ENCODE measurements at regions not wholly inside any gene's neighbourhood (a gene's known extent, or its start where the extent isn't known, plus 50 kb on each side); places are given as distances from the start of the nearest gene placed in this dataset.

- 47% methylated on average over 2 of the region's 2 CpGs for whole genome bisulfite sequencing (ENCODE audit: insufficient coverage, low coverage, low lambda C conversion rate, missing lambda C conversion rate)
- no peaks in the 10 kb centered on the region for H3K27me3 ChIP-seq
- H3K9me3 ChIP-seq: no peaks in the 10 kb centered on the region
- no peak overlapping the region for H3K27ac ChIP-seq
- H3K4me1 ChIP-seq: no peaks in the 10 kb centered on the region
- no peaks in the 10 kb centered on the region for H3K36me3 ChIP-seq
- H3K4me3 ChIP-seq: no peak overlapping the region
- intact Hi-C loops (cut with DNase I): no loop called here
- no peak for TF ChIP-seq POLR2A (IDR thresholded peaks at IDR 0.05)
- TF ChIP-seq CTCF (IDR thresholded peaks at IDR 0.05): no peak
- DNase-seq (no peak), ATAC-seq (no peak)
Measured at GRCh38 chr2:52882974-52883373, 884.6 kb upstream of the CHAC2 start.

GRCh38 chr2:52881606-52882005, 886.0 kb upstream of the CHAC2 start:
- H3K27me3 ChIP-seq: no peaks in the 10 kb centered on the region
- ATAC-seq (peak in 1 of 4 donors; percentile 28), DNase-seq (no peak)
- no peak overlapping the region for H3K27ac ChIP-seq
- H3K4me3 ChIP-seq: no peak overlapping the region
- WGBS (ENCODE audit: insufficient coverage, low coverage, low lambda C conversion rate, missing lambda C conversion rate): 27% methylated on average over 1 of the region's 1 CpG
- H3K36me3 ChIP-seq: no peaks in the 10 kb centered on the region
- H3K4me1 ChIP-seq: no peaks in the 10 kb centered on the region
- intact Hi-C loops (cut with DNase I): no loop called here
- H3K9me3 ChIP-seq: no peaks in the 10 kb centered on the region
- TF ChIP-seq CTCF (IDR thresholded peaks at IDR 0.05): no peak
- TF ChIP-seq POLR2A (IDR thresholded peaks at IDR 0.05): no peak

DNA sequence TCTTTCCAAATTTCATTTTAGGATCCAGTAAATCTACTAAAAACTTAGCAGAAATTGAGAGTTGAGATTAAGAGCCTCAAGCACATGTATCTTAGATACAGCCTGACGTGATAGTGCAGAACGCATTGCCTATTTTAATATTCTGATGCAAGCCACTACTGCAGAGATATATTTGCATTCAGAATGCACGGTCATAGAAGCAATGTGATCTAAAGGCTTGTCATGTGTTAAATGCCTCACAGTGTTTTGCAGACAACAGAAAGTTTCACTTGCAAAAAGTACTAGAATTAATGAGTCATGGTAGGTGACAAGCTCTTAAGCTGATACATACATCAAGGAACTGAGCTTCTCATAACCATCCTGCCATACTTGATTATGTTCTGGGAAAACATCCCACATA, 886.7 kb upstream of the CHAC2 start:
- no peak for DNase-seq
- no peaks in the 10 kb centered on the region for H3K9me3 ChIP-seq
- 56% methylated on average over 2 of the region's 3 CpGs for WGBS (ENCODE audit: insufficient coverage, low coverage, low lambda C conversion rate, missing lambda C conversion rate)
- intact Hi-C loops (cut with DNase I): no loop called here
- TF ChIP-seq POLR2A (IDR thresholded peaks at IDR 0.05): no peak
- no peak for TF ChIP-seq CTCF (IDR thresholded peaks at IDR 0.05)
- no peak overlapping the region for H3K27ac ChIP-seq
- H3K4me1 ChIP-seq: no peaks in the 10 kb centered on the region
- no peak overlapping the region for H3K4me3 ChIP-seq
- no peaks in the 10 kb centered on the region for H3K27me3 ChIP-seq
- ATAC-seq: no peak
- H3K36me3 ChIP-seq: no peaks in the 10 kb centered on the region

- Histone ChIP-seq H3K9me3 (no peaks in the 10 kb centered on the region), H3K4me3 (no peak overlapping the region), H3K36me3 (no peaks in the 10 kb centered on the region), H3K4me1 (no peaks in the 10 kb centered on the region), H3K27ac (no peak overlapping the region), H3K27me3 (no peaks in the 10 kb centered on the region)
- no peak for TF ChIP-seq POLR2A (IDR thresholded peaks at IDR 0.05)
- no peak for TF ChIP-seq CTCF (IDR thresholded peaks at IDR 0.05)
- WGBS (ENCODE audit: insufficient coverage, low coverage, low lambda C conversion rate, missing lambda C conversion rate): 53% methylated on average over 4 of the region's 4 CpGs
- no peak for DNase-seq
- intact Hi-C loops (cut with DNase I): no loop called here
- ATAC-seq: no peak
Measured at GRCh38 chr2:52879561-52879960, 888.0 kb upstream of the CHAC2 start.

DNA sequence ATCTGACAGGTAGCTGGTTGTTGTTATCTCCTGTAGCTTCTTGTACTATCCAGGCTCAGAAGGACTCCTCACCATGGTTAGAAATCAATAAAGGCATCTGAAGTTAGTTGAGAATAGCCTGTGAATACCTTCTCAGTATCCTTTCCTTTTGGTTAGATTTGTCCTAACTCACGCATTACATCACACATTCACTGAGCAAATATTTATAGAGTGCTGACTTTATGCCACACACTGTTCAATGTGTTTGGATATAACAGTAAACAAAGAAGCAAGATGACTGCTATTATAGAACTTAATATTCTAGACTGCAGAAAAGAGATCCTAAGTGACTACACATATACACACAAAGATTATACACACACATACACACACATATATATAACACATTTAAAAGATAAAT, 889.9 kb upstream of the CHAC2 start:
- 29% methylated on average over 1 of the region's 1 CpG for WGBS (ENCODE audit: insufficient coverage, low coverage, low lambda C conversion rate, missing lambda C conversion rate)
- Histone ChIP-seq H3K27ac (no peak overlapping the region), H3K36me3 (no peaks in the 10 kb centered on the region), H3K4me3 (no peak overlapping the region), H3K27me3 (no peaks in the 10 kb centered on the region), H3K4me1 (no peaks in the 10 kb centered on the region), H3K9me3 (no peaks in the 10 kb centered on the region)
- DNase-seq (no peak), ATAC-seq (peak; percentile 72 to 98 (median 79))
- no peak for TF ChIP-seq CTCF (IDR thresholded peaks at IDR 0.05)
- no peak for TF ChIP-seq POLR2A (IDR thresholded peaks at IDR 0.05)
- intact Hi-C loops (cut with DNase I): no loop called here

Data from right lobe of liver (tissue), 6 donors.